GM12878 (cell line): ENCODE measurements at regions not wholly inside any gene's neighbourhood (a gene's known extent, or its start where the extent isn't known, plus 50 kb on each side); places are given as distances from the start of the nearest gene placed in this dataset.

ENCODE experiments used
- CHD4 ChIP-seq: fragments of 200-600 bp; sonication (generic); IDR thresholded peaks from 2 replicates; pipeline ENCODE4 v1.6.1; 2016; ENCODE audit warnings: mild to moderate bottlenecking
- CTCF ChIP-seq, 3 experiments: IDR thresholded peaks in 2 of 3; conservative IDR thresholded peaks in 1 of 3; 2 replicates each; pipeline ENCODE4 v1.5.1; 2011; ENCODE audit warnings: low read depth in 3 of 3, low read length in 3 of 3, mild to moderate bottlenecking in 3 of 3, control low read depth in 2 of 3, moderate library complexity in 2 of 3, inconsistent platforms in 1 of 3, mixed read lengths in 1 of 3; ENCODE audit not compliant: control insufficient read depth in 2 of 3, insufficient read depth in 1 of 3; ENCODE audit errors: extremely low read depth in 1 of 3
- EP300 ChIP-seq, 2 experiments: fragments of 150-350 bp in 1 of 2; IDR thresholded peaks; 2 replicates each; pipeline ENCODE4 v1.6.1; 2011 to 2012; ENCODE audit warnings: low read depth in 2 of 2, low read length in 2 of 2, borderline replicate concordance in 1 of 2, improper control_type of control experiment in 1 of 2, inconsistent platforms in 1 of 2; ENCODE audit not compliant: control insufficient read depth in 1 of 2
- ESRRA ChIP-seq: IDR thresholded peaks from 2 replicates; pipeline ENCODE4 v1.6.1; 2012; ENCODE audit warnings: mild to moderate bottlenecking, low read length, improper control_type of control experiment
- GABPA ChIP-seq: IDR thresholded peaks from 2 replicates; pipeline ENCODE4 v1.6.1; 2014; ENCODE audit warnings: antibody characterized with exemption, low read depth, mild to moderate bottlenecking, inconsistent platforms
- SMAD5 ChIP-seq: IDR thresholded peaks from 2 replicates; pipeline ENCODE4 v1.6.1; 2016; ENCODE audit warnings: antibody characterized with exemption, low read depth
- SP1 ChIP-seq: IDR thresholded peaks from one replicate; pipeline ENCODE4 v1.6.1; 2011; ENCODE audit warnings: low read depth, low read length

GRCh38 chr10:118151461-118151860 is 104.7 kb upstream of the RAB11FIP2 start:
- TF ChIP-seq GABPA, result no peak
- TF ChIP-seq ESRRA, result no peak
- no peak for TF ChIP-seq CHD4
- TF ChIP-seq SP1, result no peak
- TF ChIP-seq EP300 (IDR thresholded peaks at IDR 0.05; ENCODE audit: borderline replicate concordance in 1 of 2, control insufficient read depth in 1 of 2, low read depth in 2 of 2, low read length in 2 of 2), result no peak
- no peak for TF ChIP-seq SMAD5
- TF ChIP-seq CTCF (IDR thresholded peaks at IDR 0.05 in 2 of 3, conservative IDR thresholded peaks at IDR 0.05 in 1 of 3; ENCODE audit: control insufficient read depth in 2 of 3, extremely low read depth in 1 of 3, insufficient read depth in 1 of 3, low read depth in 3 of 3, low read length in 3 of 3), result no peak
